Stomach (tissue), 4 donors: ENCODE measurements at regions not wholly inside any gene's neighbourhood (a gene's known extent, or its start where the extent isn't known, plus 50 kb on each side); places are given as distances from the start of the nearest gene placed in this dataset.

Source experiments
- EP300 ChIP-seq: sonication (generic); formaldehyde crosslinking; IDR thresholded peaks from one replicate; pipeline ENCODE4 v1.6.1; 2017; ENCODE audit warnings: antibody characterized with exemption
- POLR2A ChIP-seq, 4 donors: fragments of 450-650 bp; IDR thresholded peaks; one replicate each; pipeline ENCODE4 v1.6.1; 2016; ENCODE audit warnings: antibody characterized with exemption in 4 of 4, control low read depth in 2 of 4, mild to moderate bottlenecking in 1 of 4, moderate library complexity in 1 of 4
- POLR2AphosphoS5 ChIP-seq, 3 donors: sonication (generic); formaldehyde crosslinking; IDR thresholded peaks; one replicate each; pipeline ENCODE4 v1.6.1; 2016; ENCODE audit warnings: antibody characterized with exemption in 3 of 3
- TF ChIP-seq, protein P1 (sequence below), 7 experiments: fragments of 450-650 bp in 4 of 7; fragments of 200-600 bp in 3 of 7; sonication (generic) in 3 of 7; IDR thresholded peaks; one replicate each; pipeline ENCODE4 v1.5.1; 2016 to 2019; ENCODE audit warnings: antibody characterized with exemption in 7 of 7, control low read depth in 2 of 7, mild to moderate bottlenecking in 1 of 7

DNA sequence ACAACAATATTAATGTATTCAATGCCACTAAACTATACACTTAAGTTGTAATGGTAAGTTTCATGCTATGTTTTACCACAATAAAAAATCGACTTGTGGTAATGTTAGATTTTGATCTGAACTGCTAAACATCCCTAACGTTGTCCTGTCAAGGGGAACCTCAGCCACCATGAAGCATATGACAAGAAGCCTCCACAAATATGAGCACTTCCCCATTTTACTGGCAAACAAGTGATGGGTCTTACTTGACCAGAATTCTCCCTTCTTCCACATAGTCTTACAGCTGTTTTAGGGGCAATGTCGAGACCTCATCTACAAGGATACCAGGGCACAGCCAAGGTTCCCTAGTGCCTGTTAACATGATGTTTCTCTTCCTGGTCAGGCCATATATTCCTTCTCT, 124.2 kb upstream of the ABI3BP start:
- TF ChIP-seq POLR2A (IDR thresholded peaks at IDR 0.05) (no peak), EP300 (no peak), POLR2AphosphoS5 (IDR thresholded peaks at IDR 0.05) (no peak)
- TF ChIP-seq, protein P1, sequence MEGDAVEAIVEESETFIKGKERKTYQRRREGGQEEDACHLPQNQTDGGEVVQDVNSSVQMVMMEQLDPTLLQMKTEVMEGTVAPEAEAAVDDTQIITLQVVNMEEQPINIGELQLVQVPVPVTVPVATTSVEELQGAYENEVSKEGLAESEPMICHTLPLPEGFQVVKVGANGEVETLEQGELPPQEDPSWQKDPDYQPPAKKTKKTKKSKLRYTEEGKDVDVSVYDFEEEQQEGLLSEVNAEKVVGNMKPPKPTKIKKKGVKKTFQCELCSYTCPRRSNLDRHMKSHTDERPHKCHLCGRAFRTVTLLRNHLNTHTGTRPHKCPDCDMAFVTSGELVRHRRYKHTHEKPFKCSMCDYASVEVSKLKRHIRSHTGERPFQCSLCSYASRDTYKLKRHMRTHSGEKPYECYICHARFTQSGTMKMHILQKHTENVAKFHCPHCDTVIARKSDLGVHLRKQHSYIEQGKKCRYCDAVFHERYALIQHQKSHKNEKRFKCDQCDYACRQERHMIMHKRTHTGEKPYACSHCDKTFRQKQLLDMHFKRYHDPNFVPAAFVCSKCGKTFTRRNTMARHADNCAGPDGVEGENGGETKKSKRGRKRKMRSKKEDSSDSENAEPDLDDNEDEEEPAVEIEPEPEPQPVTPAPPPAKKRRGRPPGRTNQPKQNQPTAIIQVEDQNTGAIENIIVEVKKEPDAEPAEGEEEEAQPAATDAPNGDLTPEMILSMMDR (IDR thresholded peaks at IDR 0.05): no peak
